Activated CD4-positive, alpha-beta T cell treated with anti-CD3 and anti-CD28 coated beads, Interleukin-2, amount 50 U/mL, for 48 hours (primary cell): ENCODE measurements at regions not wholly inside any gene's neighbourhood (a gene's known extent, or its start where the extent isn't known, plus 50 kb on each side); places are given as distances from the start of the nearest gene placed in this dataset.

ENCODE experiments used
- DNase-seq, 2 experiments: peaks; one replicate each; pipeline ENCODE4 v3.0.0-alpha.2; 2020

- no peak for DNase-seq
Measured at GRCh38 chr4:162715401-162715800, 451.3 kb downstream of the NAF1 start.

- DNase-seq: no peak
Measured at GRCh38 chr4:162707962-162708361, 458.7 kb downstream of the NAF1 start.

- DNase-seq: no peak
Measured at GRCh38 chr4:162706632-162707031, 460.1 kb downstream of the NAF1 start.

- DNase-seq: no peak
Measured at GRCh38 chr4:162706051-162706450, 460.6 kb downstream of the NAF1 start.

- no peak for DNase-seq
Measured at GRCh38 chr4:162705130-162705803, 461.4 kb downstream of the NAF1 start.

- no peak for DNase-seq
Measured at GRCh38 chr4:162700815-162701361, 465.8 kb downstream of the NAF1 start.

GRCh38 chr4:162700358-162700757, 466.3 kb downstream of the NAF1 start:
- no peak for DNase-seq

GRCh38 chr4:162699629-162700028, 467.1 kb downstream of the NAF1 start:
- no peak for DNase-seq

GRCh38 chr4:162685410-162685809, 481.3 kb downstream of the NAF1 start:
- DNase-seq: no peak

GRCh38 chr4:162684998-162685397, 481.7 kb downstream of the NAF1 start:
- no peak for DNase-seq

- no peak for DNase-seq
Measured at GRCh38 chr4:162684371-162684700, 482.4 kb downstream of the NAF1 start.

GRCh38 chr4:162683659-162684370, 482.9 kb downstream of the NAF1 start:
- no peak for DNase-seq

GRCh38 chr4:162682651-162683050, 484.0 kb downstream of the NAF1 start:
- no peak for DNase-seq

- DNase-seq: no peak
Measured at GRCh38 chr4:162681212-162681611, 485.5 kb downstream of the NAF1 start.

GRCh38 chr4:162675661-162676060, 491.0 kb downstream of the NAF1 start:
- DNase-seq: no peak

- no peak for DNase-seq
Measured at GRCh38 chr4:162661913-162662312, 498.1 kb upstream of the FSTL5 start.

GRCh38 chr4:162659716-162660115, 495.9 kb upstream of the FSTL5 start:
- DNase-seq: no peak

GRCh38 chr4:162657966-162658365, 494.2 kb upstream of the FSTL5 start:
- DNase-seq: no peak

- DNase-seq: no peak
Measured at GRCh38 chr4:162650166-162650565, 486.4 kb upstream of the FSTL5 start.

GRCh38 chr4:162645381-162645780, 481.6 kb upstream of the FSTL5 start:
- no peak for DNase-seq

GRCh38 chr4:162644346-162644745, 480.5 kb upstream of the FSTL5 start:
- no peak for DNase-seq

- no peak for DNase-seq
Measured at GRCh38 chr4:162640152-162640551, 476.4 kb upstream of the FSTL5 start.

- no peak for DNase-seq
Measured at GRCh38 chr4:162634390-162634789, 470.6 kb upstream of the FSTL5 start.

- DNase-seq: no peak
Measured at GRCh38 chr4:162622664-162623063, 458.9 kb upstream of the FSTL5 start.

GRCh38 chr4:162610116-162610515, 446.3 kb upstream of the FSTL5 start:
- DNase-seq: no peak
